ENCODE measurements at regions not wholly inside any gene's neighbourhood (a gene's known extent, or its start where the extent isn't known, plus 50 kb on each side); places are given as distances from the start of the nearest gene placed in this dataset.
"Not testable (repeated sequence)": the region's sequence is repeated elsewhere in the genome, so short reads cannot be mapped to it uniquely, and the experiment has no call there.

DNA sequence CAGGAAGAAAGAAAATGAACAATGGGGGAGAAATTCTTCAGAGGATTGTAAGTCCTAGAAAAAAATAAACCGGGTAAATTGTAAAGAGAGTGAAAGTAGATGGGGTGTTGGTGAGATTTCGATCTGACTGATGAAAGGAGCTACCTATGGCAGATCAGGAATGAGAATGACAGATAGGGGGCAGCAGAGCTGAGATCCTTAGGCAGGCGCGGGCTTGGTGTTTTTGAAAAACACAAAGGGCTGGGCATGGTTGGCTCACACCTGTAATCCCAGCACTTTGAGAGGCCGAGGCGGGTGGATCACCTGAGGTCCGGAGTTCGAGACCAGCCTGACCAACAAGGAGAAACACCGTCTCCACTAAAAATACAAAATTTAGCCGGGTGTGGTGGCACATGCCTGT lies 1468.6 kb upstream of the SLC10A2 start:
- no peak for DNase-seq

DNA sequence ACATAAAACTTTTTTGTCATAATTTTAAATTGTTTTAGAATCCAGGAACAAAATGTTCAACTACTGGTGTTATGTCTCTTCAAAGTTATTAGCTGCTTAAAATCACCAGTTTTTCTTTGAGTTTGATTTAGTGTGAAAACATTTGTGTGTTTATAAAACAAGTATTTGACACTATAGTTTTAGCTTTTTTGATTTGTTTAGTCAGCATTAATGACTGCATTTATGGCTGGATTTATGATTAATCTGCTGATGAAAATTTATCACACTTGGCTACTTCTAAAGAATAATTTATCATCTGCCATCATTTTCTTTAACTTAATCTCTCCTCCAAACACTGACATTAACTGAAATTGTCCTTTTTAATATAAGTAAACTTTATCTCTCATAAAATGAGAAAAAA lies 1465.9 kb upstream of the SLC10A2 start:
- no peak for DNase-seq

DNA sequence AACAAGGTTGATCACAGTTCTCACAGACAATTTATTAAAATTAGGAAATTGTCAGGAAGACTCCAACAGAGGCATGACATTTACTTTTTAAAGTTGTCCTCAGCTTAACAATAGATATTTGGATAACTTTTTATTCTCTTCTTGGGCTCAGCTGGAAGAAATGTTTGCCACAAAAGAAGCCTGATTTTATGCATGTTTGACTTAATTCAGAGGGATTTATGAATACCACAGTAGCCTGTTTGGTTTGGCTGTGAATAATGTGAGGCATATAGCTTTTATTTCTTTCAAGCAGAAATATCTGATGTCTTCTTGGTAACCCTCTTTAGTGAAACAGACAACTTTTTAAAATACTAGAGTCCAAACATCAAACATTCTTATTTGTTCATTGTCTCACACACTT lies 1464.5 kb upstream of the SLC10A2 start:
- no peak for DNase-seq

DNA sequence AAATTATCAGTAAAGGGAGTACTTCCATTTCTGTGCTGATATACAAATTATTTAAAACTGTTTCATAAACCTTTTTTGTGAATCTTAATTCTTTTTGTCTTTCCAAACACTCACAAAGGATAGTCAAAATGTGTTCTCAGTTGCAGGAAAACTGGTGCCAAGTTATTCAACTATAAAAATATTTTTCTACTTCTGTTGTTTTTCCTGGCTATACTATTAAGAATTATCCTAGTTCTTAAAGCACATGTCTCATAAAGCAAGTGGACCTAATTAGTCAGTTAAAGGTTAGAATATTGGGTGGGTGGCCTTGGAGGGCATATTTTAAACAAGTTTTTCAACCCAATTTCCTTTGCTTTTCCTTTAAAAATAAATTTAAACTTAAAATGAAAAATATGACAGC lies 1460.3 kb upstream of the SLC10A2 start:
- no peak for DNase-seq

DNA sequence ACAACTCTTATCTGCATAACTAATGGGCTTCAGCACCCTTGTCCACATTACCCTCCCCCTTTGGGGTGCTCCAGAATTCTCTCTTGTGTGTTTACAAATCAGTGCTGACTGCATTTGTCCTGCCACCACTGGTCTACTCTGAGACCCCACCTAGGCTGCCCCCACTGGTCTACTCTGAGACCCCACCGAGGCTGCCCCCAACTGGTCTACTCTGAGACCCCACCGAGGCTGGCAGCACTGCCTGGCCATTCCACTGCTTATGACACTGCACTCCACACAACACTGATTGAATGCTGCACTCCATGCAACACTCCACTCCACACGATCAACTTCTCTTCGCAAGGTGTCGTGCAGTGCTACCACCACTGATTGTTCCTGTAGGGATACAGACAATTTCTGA lies 1459.2 kb upstream of the SLC10A2 start:
- no peak for DNase-seq

DNA sequence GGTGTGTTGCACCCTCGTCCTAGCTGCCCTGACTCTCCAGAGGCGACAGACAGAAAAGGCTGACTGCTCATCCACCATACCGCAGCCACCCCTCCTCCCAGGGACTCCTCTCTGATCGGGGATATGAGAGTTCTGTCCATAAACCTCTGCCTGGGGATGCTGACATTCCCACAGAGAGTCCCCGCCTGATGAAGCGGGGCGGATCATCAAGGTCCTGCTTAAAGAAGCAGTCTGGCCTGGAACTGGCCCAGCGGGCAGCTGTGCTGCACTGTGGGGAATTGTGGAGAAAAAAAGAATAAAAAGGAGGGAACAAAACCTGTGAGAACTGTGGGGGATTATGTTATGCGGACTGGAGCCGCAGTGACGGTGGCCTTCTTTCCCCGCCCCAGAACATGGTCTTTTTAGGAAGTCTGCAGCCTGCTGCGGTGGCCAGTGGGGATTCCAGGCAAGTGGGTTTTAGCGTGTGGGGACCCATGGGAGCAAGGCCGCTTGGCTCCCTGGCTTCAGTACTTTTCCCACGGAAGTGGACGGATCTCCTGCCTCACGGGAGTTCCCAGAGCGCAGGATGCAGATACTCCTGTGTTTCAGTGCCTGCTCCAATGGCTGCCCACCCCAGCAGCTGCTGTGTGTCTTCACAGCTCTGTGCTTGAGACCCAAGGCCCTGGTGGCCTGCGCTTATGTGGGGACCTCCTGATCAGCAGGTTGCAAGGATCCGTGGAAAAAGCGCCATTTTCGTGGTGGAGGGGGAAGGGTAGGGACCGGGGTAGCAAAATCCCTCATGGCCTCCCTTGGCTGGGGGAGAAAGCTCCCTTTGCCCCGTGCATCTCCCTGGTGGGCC lies 1456.2 kb upstream of the SLC10A2 start:
- no peak for DNase-seq

GRCh38 chr13:104510422-104510821 lies 1444.2 kb upstream of the SLC10A2 start:
- DNase-seq, result no peak

DNA sequence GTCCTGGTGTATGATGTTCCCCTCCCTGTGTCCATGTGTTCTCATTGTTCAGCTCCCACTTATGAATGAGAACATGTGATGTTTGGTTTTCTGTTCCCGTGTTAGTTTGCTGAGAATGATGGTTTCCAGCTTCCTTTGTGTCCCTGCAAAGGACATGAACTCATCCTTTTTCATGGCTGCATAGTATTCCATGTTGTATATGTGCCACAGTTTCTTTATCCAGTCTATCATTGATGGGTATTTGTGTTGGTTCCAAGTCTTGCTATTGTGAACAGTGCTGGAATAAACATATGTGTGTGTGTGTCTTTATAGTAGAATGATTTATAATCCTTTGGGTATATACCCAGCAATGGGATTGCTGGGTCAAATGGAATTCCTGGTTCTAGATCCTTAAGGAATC lies 1427.3 kb upstream of the SLC10A2 start:
- DNase-seq, result not testable (repeated sequence)

DNA sequence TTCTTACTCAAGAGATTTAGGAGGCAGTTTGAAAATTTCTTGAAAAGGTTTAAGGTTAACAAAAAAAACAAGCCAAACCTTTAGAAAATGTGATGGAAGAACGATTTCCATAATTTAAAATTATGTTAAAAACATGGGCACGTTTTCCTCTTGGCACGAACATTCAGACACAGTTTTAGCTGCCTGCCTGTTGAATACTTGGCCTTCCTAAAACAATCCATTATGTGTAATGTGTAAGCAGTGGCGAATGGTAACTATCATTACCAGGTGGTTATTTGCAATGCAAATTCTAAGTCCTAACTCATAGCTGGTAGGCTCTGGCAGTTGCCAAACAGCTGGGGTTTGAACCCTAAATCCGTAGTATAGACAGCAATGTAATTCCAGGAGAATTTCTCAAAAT lies 1425.7 kb upstream of the SLC10A2 start:
- DNase-seq, result no peak

- DNase-seq, result no peak
These were observed 1420.8 kb upstream of the SLC10A2 start for GRCh38 chr13:104487006-104487405.

- DNase-seq, result no peak
These were observed 1419.4 kb upstream of the SLC10A2 start for GRCh38 chr13:104485571-104485970.

- no peak for DNase-seq
These were observed 1417.4 kb upstream of the SLC10A2 start for GRCh38 chr13:104483631-104484030.

- DNase-seq, result no peak
These were observed 1411.0 kb upstream of the SLC10A2 start for GRCh38 chr13:104477261-104477660.

DNA sequence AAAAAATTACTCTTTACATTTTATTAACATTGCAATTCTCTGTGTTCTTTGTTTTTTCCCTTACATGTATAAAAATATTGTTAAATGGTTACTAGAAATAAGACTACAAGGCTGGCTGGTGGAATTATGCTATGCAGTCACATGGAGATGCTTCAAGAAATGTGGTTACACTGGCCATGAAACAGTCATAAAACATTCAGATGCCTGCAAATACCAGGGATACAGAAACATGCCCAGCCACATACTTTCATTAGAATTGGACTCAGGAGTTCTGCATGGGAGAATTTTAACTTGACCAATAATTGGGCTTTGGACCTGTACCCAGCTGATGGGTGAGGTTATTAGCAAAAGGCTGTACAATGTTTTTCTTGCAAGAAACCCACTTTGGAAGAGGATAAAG lies 1407.7 kb upstream of the SLC10A2 start:
- no peak for DNase-seq

- DNase-seq, result no peak
These were observed 1399.8 kb upstream of the SLC10A2 start for GRCh38 chr13:104466016-104466415.

- no peak for DNase-seq
These were observed 1394.8 kb upstream of the SLC10A2 start for GRCh38 chr13:104461049-104461448.

DNA sequence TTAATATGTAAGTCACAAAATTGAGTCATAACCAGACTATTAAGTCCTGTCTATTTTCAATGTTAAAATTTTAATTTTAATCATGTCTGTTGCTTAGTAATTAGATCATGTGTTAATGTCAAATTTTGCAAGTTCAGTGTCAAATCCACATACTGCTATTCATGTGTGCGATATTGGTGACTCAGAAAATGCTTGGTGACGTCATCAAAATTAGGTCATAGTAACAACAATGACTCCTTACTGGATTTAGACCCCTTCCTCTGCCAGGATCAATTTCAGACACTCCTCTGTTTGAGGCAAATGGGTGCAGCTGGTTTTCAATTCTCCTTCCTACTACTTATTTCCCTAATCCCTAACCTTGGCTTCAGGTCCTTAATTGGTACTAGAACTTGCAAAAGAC lies 1394.3 kb upstream of the SLC10A2 start:
- DNase-seq, result no peak

DNA sequence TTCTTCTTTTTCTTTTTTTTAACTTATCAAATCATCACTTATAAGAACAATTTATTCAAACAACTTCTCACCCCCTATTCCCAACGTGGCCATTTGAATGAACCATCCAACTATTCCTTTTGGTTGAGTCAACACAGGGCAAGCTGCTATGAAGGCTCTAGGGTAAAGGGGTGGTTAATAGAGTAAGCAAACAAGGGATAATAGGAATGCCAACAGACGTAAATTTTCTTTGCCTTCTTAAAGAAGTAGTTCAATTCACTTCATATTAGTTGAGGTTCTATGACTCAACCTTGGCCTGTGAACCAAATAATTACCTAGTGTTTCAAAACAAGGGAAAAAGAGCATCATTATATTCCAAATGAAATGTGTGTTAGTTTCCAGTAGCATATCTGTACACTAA lies 1383.8 kb upstream of the SLC10A2 start:
- DNase-seq, result no peak

GRCh38 chr13:104447348-104447747 lies 1381.1 kb upstream of the SLC10A2 start:
- no peak for DNase-seq

- DNase-seq, result no peak
These were observed 1376.3 kb upstream of the SLC10A2 start for GRCh38 chr13:104442536-104442935.

DNA sequence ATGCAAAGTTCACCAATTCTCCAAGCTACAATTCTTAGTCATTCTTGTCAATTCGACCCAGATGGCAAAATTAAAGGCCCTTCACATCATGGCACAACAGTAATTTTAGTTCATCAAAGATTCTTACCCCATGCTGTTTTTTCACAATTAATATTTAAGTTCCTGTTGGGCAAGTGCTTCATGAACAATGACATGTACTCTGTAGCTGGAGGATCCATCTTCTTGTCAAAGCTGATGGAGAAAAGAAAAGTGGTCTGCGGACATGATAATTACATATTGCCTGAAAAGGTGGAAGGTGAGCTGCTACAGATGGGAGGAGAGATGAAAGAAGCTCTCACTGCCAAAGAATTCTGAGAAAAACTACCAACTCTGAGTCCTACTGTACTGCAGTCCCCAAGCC lies 1370.3 kb upstream of the SLC10A2 start:
- no peak for DNase-seq

DNA sequence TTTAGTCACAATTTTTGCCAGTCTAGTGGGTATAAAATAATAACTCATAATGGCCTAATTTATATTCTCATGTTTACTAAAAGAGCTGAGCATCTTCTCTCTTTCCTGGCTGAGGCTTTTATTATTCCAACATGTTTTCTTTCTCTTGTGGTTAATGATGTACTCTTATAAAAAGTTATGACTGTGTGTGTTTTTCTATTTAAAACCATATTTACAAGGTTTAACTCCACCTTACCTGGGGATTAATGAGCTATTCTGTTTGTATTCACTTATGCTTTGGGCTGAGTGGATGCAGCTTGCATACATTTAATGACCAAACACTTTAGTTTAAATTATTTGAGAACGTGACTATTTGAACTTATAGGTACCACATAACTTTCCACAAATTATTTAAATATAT lies 1365.7 kb upstream of the SLC10A2 start:
- no peak for DNase-seq

- no peak for DNase-seq
These were observed 1360.2 kb upstream of the SLC10A2 start for GRCh38 chr13:104426435-104426834.

DNA sequence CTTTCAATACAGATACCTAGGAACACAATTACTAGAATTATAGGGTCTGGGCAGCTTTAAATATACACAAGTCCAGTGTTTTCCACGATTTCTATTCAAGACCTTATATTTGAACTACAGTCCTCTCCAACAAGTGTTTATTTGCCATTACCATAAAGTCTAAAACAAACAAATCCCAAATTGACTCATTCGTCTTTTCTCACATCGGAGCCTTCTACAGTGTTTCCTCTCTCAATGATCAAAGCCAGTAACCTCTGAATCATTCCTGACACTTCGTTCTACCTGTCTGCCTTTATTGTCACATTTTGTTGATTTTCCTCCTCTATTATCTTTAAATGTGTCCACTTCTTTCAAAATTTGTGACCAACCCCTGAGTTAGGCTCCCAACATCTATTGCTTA lies 1356.5 kb upstream of the SLC10A2 start:
- no peak for DNase-seq

All from renal pelvis (tissue), 1 donor.